IMR-90 (cell line): ENCODE measurements at regions not wholly inside any gene's neighbourhood (a gene's known extent, or its start where the extent isn't known, plus 50 kb on each side); places are given as distances from the start of the nearest gene placed in this dataset.

Source experiments
- BHLHE40 ChIP-seq: fragments of 150-350 bp; IDR thresholded peaks from 2 replicates; pipeline ENCODE4 v1.6.1; 2016; ENCODE audit warnings: mild to moderate bottlenecking, low read depth, low read length
- CHD1 ChIP-seq: IDR thresholded peaks from 2 replicates; pipeline ENCODE4 v1.6.1; 2012; ENCODE audit warnings: low read depth, low read length, improper control_type of control experiment
- CTCF ChIP-seq: conservative IDR thresholded peaks from 2 replicates; pipeline ENCODE4 v1.5.1; 2012; ENCODE audit warnings: mild to moderate bottlenecking, low read depth, low read length, improper control_type of control experiment
- MXI1 ChIP-seq: IDR thresholded peaks from 2 replicates; pipeline ENCODE4 v1.6.1; 2012; ENCODE audit warnings: low read depth, mild to moderate bottlenecking, low read length, moderate library complexity, borderline replicate concordance
- POLR2A ChIP-seq: IDR thresholded peaks from 2 replicates; pipeline ENCODE4 v1.6.1; 2012; ENCODE audit warnings: mild to moderate bottlenecking, low read depth, low read length
- RFX5 ChIP-seq: IDR thresholded peaks from 2 replicates; pipeline ENCODE4 v1.8.0; 2012; ENCODE audit warnings: low read depth, mild to moderate bottlenecking, low read length, moderate library complexity

GRCh38 chr6:15776458-15776980, 113.7 kb upstream of the DTNBP1 start:
- TF ChIP-seq CTCF (no peak), POLR2A (no peak), RFX5 (no peak), MXI1 (no peak), CHD1 (no peak), BHLHE40 (no peak)
